ENCODE measurements at regions not wholly inside any gene's neighbourhood (a gene's known extent, or its start where the extent isn't known, plus 50 kb on each side); places are given as distances from the start of the nearest gene placed in this dataset.

DNA sequence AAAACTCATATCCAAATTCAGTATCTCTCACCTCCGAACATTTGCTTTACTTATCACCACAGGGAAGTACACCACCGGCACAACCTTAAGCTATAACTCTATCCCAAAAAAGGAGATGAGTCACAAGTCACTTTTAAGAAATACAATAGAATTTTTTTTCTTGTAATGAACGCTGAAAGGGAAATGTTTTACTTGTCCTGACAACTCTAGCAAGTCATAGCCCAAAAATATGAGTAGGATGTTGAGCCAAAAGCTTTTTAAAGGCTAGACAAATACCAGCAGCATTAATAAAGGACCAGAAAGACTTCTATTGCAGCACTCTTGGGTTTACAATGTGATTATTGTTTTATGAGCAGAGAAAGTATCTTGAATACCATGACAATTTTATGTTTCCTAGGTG, 147.3 kb upstream of the FST start:
- Histone ChIP-seq H3K9me3 (ENCODE audit: insufficient read depth, low read depth) (peaks cover 5% of the 10 kb centered on the region; the same call in 1 of the 2 replicates), H3K4me2 (peak overlapping the region; percentile 26), H3K27ac (peak overlapping the region; percentile 48), H3K36me3 (ENCODE audit: low read depth) (no peaks in the 10 kb centered on the region), H3K9me2 (ENCODE audit: insufficient read depth) (no peaks in the 10 kb centered on the region), H3K27me3 (ENCODE audit: insufficient read depth, low read depth) (no peaks in the 10 kb centered on the region), H3K4me3 (no peak overlapping the region), H3K79me2 (ENCODE audit: low read depth) (no peaks in the 10 kb centered on the region), H3K4me1 (replicated peaks; ENCODE audit: insufficient read depth) (peaks cover 23% of the 10 kb centered on the region), H4K20me1 (ENCODE audit: insufficient read depth) (no peaks in the 10 kb centered on the region), H3F3A (ENCODE audit: insufficient read depth, low read depth) (no peaks in the 10 kb centered on the region), H2AFZ (no peak overlapping the region)
- CTCF ChIA-PET, result no interaction called here
- DNase-seq, result peak in 1 of 2 experiments; percentile 87
- POLR2A ChIA-PET (ENCODE audit: unreplicated experiment), result interaction anchor here (0.6 kb wide), 1 partner anchor 845 kb away, joined by 4 read pairs; no protein-coding TSS in a partner anchor
- BruUV-seq (replicated peaks), result no TSS peak
- no peak for TF ChIP-seq EZH2 (IDR thresholded peaks at IDR 0.05; ENCODE audit: low read depth)
- TF ChIP-seq, protein P1, sequence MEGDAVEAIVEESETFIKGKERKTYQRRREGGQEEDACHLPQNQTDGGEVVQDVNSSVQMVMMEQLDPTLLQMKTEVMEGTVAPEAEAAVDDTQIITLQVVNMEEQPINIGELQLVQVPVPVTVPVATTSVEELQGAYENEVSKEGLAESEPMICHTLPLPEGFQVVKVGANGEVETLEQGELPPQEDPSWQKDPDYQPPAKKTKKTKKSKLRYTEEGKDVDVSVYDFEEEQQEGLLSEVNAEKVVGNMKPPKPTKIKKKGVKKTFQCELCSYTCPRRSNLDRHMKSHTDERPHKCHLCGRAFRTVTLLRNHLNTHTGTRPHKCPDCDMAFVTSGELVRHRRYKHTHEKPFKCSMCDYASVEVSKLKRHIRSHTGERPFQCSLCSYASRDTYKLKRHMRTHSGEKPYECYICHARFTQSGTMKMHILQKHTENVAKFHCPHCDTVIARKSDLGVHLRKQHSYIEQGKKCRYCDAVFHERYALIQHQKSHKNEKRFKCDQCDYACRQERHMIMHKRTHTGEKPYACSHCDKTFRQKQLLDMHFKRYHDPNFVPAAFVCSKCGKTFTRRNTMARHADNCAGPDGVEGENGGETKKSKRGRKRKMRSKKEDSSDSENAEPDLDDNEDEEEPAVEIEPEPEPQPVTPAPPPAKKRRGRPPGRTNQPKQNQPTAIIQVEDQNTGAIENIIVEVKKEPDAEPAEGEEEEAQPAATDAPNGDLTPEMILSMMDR (conservative IDR thresholded peaks at IDR 0.05), result no peak
- intact Hi-C loops (cut with micrococcal nuclease; ENCODE audit: unreplicated experiment), result no loop called here

DNA sequence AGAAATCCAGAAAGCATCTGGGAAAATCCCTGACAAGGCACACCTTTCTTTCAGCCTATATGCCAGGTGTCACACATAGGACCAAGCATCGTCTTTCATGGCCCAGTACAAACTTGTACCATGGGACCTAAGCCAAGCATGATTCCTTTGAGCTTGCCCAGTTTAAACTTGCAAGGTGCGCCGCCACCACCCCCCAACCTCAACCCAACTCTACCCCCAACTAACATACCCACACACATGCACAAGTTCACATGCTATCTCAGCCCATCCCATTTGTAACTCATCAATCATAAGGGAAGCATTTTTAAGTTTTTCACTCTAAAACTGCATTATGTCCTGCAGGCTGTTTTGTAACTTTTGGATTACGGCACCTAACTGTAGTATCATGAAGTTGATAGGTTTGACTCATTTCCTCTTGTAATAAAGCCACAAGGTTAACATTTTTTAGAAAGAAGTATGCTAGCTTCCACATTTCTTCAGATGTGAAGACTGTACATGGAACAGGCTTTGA, 145.9 kb upstream of the FST start:
- no peak overlapping the region for H2AFZ ChIP-seq
- H3K4me1 ChIP-seq (replicated peaks; ENCODE audit: insufficient read depth), result peaks cover 23% of the 10 kb centered on the region
- no peaks in the 10 kb centered on the region for H3F3A ChIP-seq (ENCODE audit: insufficient read depth, low read depth)
- no TSS peak for BruUV-seq (replicated peaks)
- H3K79me2 ChIP-seq (ENCODE audit: low read depth), result no peaks in the 10 kb centered on the region
- no peak for DNase-seq
- no peaks in the 10 kb centered on the region for H3K27me3 ChIP-seq (ENCODE audit: insufficient read depth, low read depth)
- intact Hi-C loops (cut with micrococcal nuclease; ENCODE audit: unreplicated experiment), result no loop called here
- H3K27ac ChIP-seq, result no peak overlapping the region
- no peak for TF ChIP-seq EZH2 (IDR thresholded peaks at IDR 0.05; ENCODE audit: low read depth)
- TF ChIP-seq, protein P1 (conservative IDR thresholded peaks at IDR 0.05), result no peak
- ChIA-PET POLR2A (ENCODE audit: unreplicated experiment) (no interaction called here), CTCF (no interaction called here)
- no peaks in the 10 kb centered on the region for H3K36me3 ChIP-seq (ENCODE audit: low read depth)
- no peaks in the 10 kb centered on the region for H3K9me2 ChIP-seq (ENCODE audit: insufficient read depth)
- no peak overlapping the region for H3K4me2 ChIP-seq
- H3K4me3 ChIP-seq, result no peak overlapping the region
- H3K9me3 ChIP-seq (ENCODE audit: insufficient read depth, low read depth), result peaks cover 5% of the 10 kb centered on the region; the same call in 1 of the 2 replicates
- H4K20me1 ChIP-seq (ENCODE audit: insufficient read depth), result no peaks in the 10 kb centered on the region

DNA sequence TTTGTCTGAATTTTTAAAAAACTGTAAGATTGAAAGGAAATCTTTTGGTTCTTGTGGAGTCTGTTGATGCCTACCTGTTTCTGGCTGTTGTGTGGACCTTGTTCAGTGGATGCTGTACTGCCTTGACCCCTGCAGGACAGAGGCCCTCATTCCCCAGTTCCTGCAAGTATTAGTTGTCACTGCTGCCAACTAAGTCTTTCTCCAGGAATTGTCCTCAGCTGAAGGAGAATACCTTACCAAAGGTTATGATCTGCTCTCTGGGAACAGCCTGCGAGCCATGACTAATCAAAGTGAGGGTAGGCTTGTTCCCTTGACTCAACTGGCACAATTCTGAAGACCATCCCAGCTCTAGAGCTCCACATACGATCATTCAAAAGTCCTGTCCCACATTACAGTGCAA, 145.3 kb upstream of the FST start:
- intact Hi-C loops (cut with micrococcal nuclease; ENCODE audit: unreplicated experiment), result no loop called here
- Histone ChIP-seq H2AFZ (no peak overlapping the region), H3K27ac (no peak overlapping the region), H3K9me3 (ENCODE audit: insufficient read depth, low read depth) (peaks cover 5% of the 10 kb centered on the region; the same call in 1 of the 2 replicates), H3K4me1 (replicated peaks; ENCODE audit: insufficient read depth) (peaks cover 23% of the 10 kb centered on the region), H3K36me3 (ENCODE audit: low read depth) (no peaks in the 10 kb centered on the region), H3K4me3 (no peak overlapping the region), H3F3A (ENCODE audit: insufficient read depth, low read depth) (no peaks in the 10 kb centered on the region), H3K4me2 (no peak overlapping the region), H3K79me2 (ENCODE audit: low read depth) (no peaks in the 10 kb centered on the region), H3K9me2 (ENCODE audit: insufficient read depth) (no peaks in the 10 kb centered on the region), H3K27me3 (ENCODE audit: insufficient read depth, low read depth) (no peaks in the 10 kb centered on the region), H4K20me1 (ENCODE audit: insufficient read depth) (no peaks in the 10 kb centered on the region)
- CTCF ChIA-PET, result no interaction called here
- no peak for DNase-seq
- no TSS peak for BruUV-seq (replicated peaks)
- no peak for TF ChIP-seq EZH2 (IDR thresholded peaks at IDR 0.05; ENCODE audit: low read depth)
- TF ChIP-seq, protein P1 (conservative IDR thresholded peaks at IDR 0.05), result no peak
- POLR2A ChIA-PET (ENCODE audit: unreplicated experiment), result no interaction called here

All from PC-9 (cell line).